K562 (cell line): ENCODE measurements at regions not wholly inside any gene's neighbourhood (a gene's known extent, or its start where the extent isn't known, plus 50 kb on each side); places are given as distances from the start of the nearest gene placed in this dataset.

Experiments used
- ATAC-seq: fragments of 200-7000 bp; cut with Tn5 transposase; 3 replicates; pipeline ENCODE4 v1.9.1; 2020; ENCODE audit warnings: moderate library complexity
- BruUV-seq: library from RNA; stranded (reverse); fragments of 400-500 nt; replicated peaks from 2 replicates; lab custom pipeline; 2021; lab: Mats Ljungman, UMichigan
- CTCF ChIA-PET: fragments of 300-600 bp; formaldehyde crosslinking; extraction: SDS; loops from one replicate; lab custom pipeline; 2021; ENCODE audit warnings: low intra/inter-chr PET ratio; lab: Yijun Ruan, JAX
- POLR2A ChIA-PET: fragments of 300-600, 350-650 bp; sonication (Branson Sonifier 250); formaldehyde crosslinking; extraction: SDS; loops from one replicate; lab custom pipeline; 2021; ENCODE audit warnings: antibody characterized with exemption, inconsistent platforms; lab: Yijun Ruan, JAX
- DNase-seq, 4 experiments: peaks; one replicate each; pipeline versions ENCODE4 v3.0.0 to v3.0.0-alpha.2; 2011 to 2018; ENCODE audit warnings: low spot score in 3 of 4, mixed read lengths in 3 of 4; ENCODE audit errors: extremely low read depth in 1 of 4
- FAIRE-seq: peaks from 2 replicates; lab custom pipeline; 2011; peaks lifted over from hg19 to GRCh38; lab: Jason Lieb, UNC
- H2AFZ ChIP-seq: 2 replicates; pipeline ENCODE4 v1.6.0; 2011; ENCODE audit warnings: low read depth, low read length, control low read depth, inconsistent platforms
- H3K27ac ChIP-seq: fragments of 200-600 bp; 3 replicates; pipeline ENCODE4 v1.8.0; 2011; ENCODE audit warnings: low read depth, mild to moderate bottlenecking, control low read depth, inconsistent platforms, low read length, moderate library complexity, mixed read lengths; ENCODE audit errors: extremely low read depth
- H3K27me3 ChIP-seq, 2 experiments: fragments of 300-600 bp in 1 of 2; 2 replicates in 1 of 2; 3 replicates in 1 of 2; pipeline versions ENCODE4 v1.6.0 to v1.8.0; 2011; ENCODE audit warnings: inconsistent platforms in 2 of 2, low read length in 2 of 2, mild to moderate bottlenecking in 1 of 2, mixed read lengths in 1 of 2, moderate library complexity in 1 of 2; ENCODE audit not compliant: control insufficient read depth in 2 of 2, insufficient read depth in 2 of 2
- H3K36me3 ChIP-seq: fragments of 300-600 bp; 3 replicates; pipeline ENCODE4 v1.8.0; 2011; ENCODE audit warnings: mild to moderate bottlenecking, low read length, inconsistent platforms; ENCODE audit not compliant: control insufficient read depth, insufficient read depth
- H3K4me1 ChIP-seq, 2 experiments: fragments of 200-600 bp in 1 of 2; replicated peaks in 1 of 2; 2 replicates in 1 of 2; 3 replicates in 1 of 2; pipeline versions ENCODE4 v1.5.1 to v1.8.0; 2011; ENCODE audit warnings: inconsistent platforms in 2 of 2, low read length in 2 of 2, mild to moderate bottlenecking in 1 of 2, mixed read lengths in 1 of 2, moderate library complexity in 1 of 2; ENCODE audit not compliant: control insufficient read depth in 2 of 2, insufficient read depth in 2 of 2
- H3K4me2 ChIP-seq: 2 replicates; pipeline ENCODE4 v1.6.1; 2011; ENCODE audit warnings: low read length, control low read depth, inconsistent platforms, mixed read lengths; ENCODE audit not compliant: insufficient read depth
- H3K4me3 ChIP-seq: fragments of 200-600 bp; sonication (generic), shearing (Covaris generic); 2 replicates; pipeline ENCODE4 v1.5.1; 2016; ENCODE audit warnings: control low read depth, inconsistent platforms
- H3K79me2 ChIP-seq: fragments of 200-600 bp; 3 replicates; pipeline ENCODE4 v1.8.0; 2011; ENCODE audit warnings: low read length, inconsistent platforms; ENCODE audit not compliant: control insufficient read depth, insufficient read depth
- H3K9ac ChIP-seq, 2 experiments: 2 replicates each; pipeline versions ENCODE4 v1.6.0 to v1.6.1; 2011; ENCODE audit warnings: low read depth in 2 of 2, low read length in 2 of 2, control low read depth in 1 of 2, inconsistent platforms in 1 of 2, mild to moderate bottlenecking in 1 of 2, mixed read lengths in 1 of 2; ENCODE audit not compliant: insufficient read depth in 1 of 2
- H3K9me1 ChIP-seq: one replicate; pipeline ENCODE4 v1.6.0; 2011; ENCODE audit warnings: inconsistent platforms, mild to moderate bottlenecking, low read length, moderate library complexity; ENCODE audit not compliant: control insufficient read depth, insufficient read depth
- H3K9me3 ChIP-seq: replicated peaks from 2 replicates; pipeline ENCODE4 v1.5.1; 2011; ENCODE audit warnings: low read depth, low read length, inconsistent platforms; ENCODE audit not compliant: control insufficient read depth, insufficient read depth
- H4K20me1 ChIP-seq: replicated peaks from 2 replicates; pipeline ENCODE4 v1.6.1; 2011; ENCODE audit warnings: low read length, inconsistent platforms, mixed read lengths; ENCODE audit not compliant: control insufficient read depth, insufficient read depth
- MYNN ChIP-seq, 2 experiments: sonication (generic); formaldehyde crosslinking in 1 of 2; IDR thresholded peaks; 2 replicates each; pipeline versions ENCODE4 v1.5.0 to v1.6.1; 2016 to 2020; ENCODE audit warnings: antibody characterized with exemption in 1 of 2, missing genetic modification reagents in 1 of 2
- PRPF4 ChIP-seq: fragments of 200-400 bp; formaldehyde crosslinking; IDR thresholded peaks from one replicate; pipeline ENCODE4 v1.6.1; 2017; ENCODE audit warnings: low read length, low read depth, mild to moderate bottlenecking; ENCODE audit not compliant: insufficient read depth, poor library complexity, severe bottlenecking
- PTRF ChIP-seq: fragments of 450-650 bp; IDR thresholded peaks from 2 replicates; pipeline ENCODE4 v1.6.1; 2016; ENCODE audit warnings: mild to moderate bottlenecking, missing genetic modification characterization, missing compliant biosample characterization
- SMARCA4 ChIP-seq: fragments of 450-650 bp; IDR thresholded peaks from 2 replicates; pipeline ENCODE4 v1.6.1; 2016
- YY1 ChIP-seq, 3 experiments: IDR thresholded peaks; 2 replicates each; pipeline ENCODE4 v1.6.1; 2011; ENCODE audit warnings: low read length in 2 of 3, mild to moderate bottlenecking in 2 of 3, moderate library complexity in 2 of 3, borderline replicate concordance in 1 of 3, control low read depth in 1 of 3, low read depth in 1 of 3; ENCODE audit not compliant: insufficient read depth in 3 of 3, insufficient replicate concordance in 2 of 3, control insufficient read depth in 1 of 3, insufficient read length in 1 of 3; ENCODE audit errors: extremely low read depth in 1 of 3
- ZNF124 ChIP-seq: sonication (generic); formaldehyde crosslinking; IDR thresholded peaks from 2 replicates; pipeline ENCODE4 v1.8.1; 2022; ENCODE audit warnings: missing genetic modification reagents
- ZNF431 ChIP-seq: sonication (generic); formaldehyde crosslinking; IDR thresholded peaks from 2 replicates; pipeline ENCODE4 v1.8.0; 2022; ENCODE audit warnings: mild to moderate bottlenecking, missing genetic modification reagents
- WGBS: fragments of 100-300 bp; shearing (Covaris generic); methylation state at CpG from one replicate; pipeline ENCODE4 v1.1.6; 2016; ENCODE audit warnings: low coverage, mixed read lengths; ENCODE audit not compliant: insufficient coverage; ENCODE audit errors: missing lambda C conversion rate; 5-methylcytosine and 5-hydroxymethylcytosine counted together
- in situ Hi-C: fragments of 300-500 bp; cut with MboI; formaldehyde crosslinking; loops from 4 replicates; pipeline ENCODE4 v1.15.0; 2018; ENCODE audit warnings: inconsistent platforms, mixed read lengths
- intact Hi-C: fragments of 100-400 bp; cut with micrococcal nuclease; formaldehyde crosslinking; loops from 2 replicates; pipeline ENCODE4 v1.14.2; 2022
- TF ChIP-seq, protein P1 (sequence below): fragments of 250-450 bp; sonication (Bioruptor Pico); IDR thresholded peaks from 2 replicates; pipeline ENCODE4 v1.8.0; 2021; ENCODE audit warnings: moderate library complexity, mild to moderate bottlenecking, inconsistent platforms
- TF ChIP-seq, protein P2 (sequence below): fragments of 250-450 bp; sonication (Bioruptor Pico); IDR thresholded peaks from 2 replicates; pipeline ENCODE4 v1.4.0; 2020; ENCODE audit warnings: mild to moderate bottlenecking, moderate library complexity, borderline replicate concordance

DNA sequence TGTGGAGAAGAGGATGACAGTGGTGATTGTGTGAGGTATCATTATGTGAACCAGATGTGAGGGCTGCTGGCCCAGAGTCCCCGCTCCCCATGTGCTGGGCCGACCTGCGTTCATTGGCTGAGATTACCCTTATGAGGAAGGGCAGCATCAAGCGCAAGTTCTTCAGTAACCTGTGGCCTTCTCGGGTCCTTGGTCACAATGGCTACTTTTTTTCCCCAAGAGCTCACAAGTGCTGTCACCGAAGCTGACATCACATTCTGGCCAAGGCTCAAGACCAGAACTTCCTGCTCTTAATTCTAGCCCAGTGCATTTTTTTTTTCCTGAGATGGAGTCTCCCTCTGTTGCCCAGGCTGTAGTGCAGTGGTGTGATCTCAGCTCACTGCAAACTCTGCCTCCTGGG is 262.9 kb downstream of the RHOU start:
- intact Hi-C loops (no loop called here), in situ Hi-C loops (no loop called here)
- Histone ChIP-seq H3K79me2 (no peaks in the 10 kb centered on the region), H2AFZ (no peak overlapping the region), H4K20me1 (no peaks in the 10 kb centered on the region), H3K4me3 (no peak overlapping the region), H3K4me2 (no peak overlapping the region), H3K9me3 (no peaks in the 10 kb centered on the region), H3K36me3 (no peaks in the 10 kb centered on the region), H3K9ac (no peak overlapping the region), H3K4me1 (peaks cover 1 to 6% of the 10 kb centered on the region in 2 experiments; a peak in 3 of 5 replicates), H3K27me3 (peaks cover 12 to 15% of the 10 kb centered on the region in 2 experiments), H3K9me1 (no peaks in the 10 kb centered on the region), H3K27ac (no peak overlapping the region)
- BruUV-seq: no TSS peak
- no peak for ATAC-seq
- ChIA-PET CTCF (no interaction called here), POLR2A (no interaction called here)
- no peak for TF ChIP-seq MYNN (IDR thresholded peaks at IDR 0.05)
- no peak for TF ChIP-seq MYNN (CRISPR knock-in tag; IDR thresholded peaks at IDR 0.05)
- no peak for TF ChIP-seq PRPF4
- TF ChIP-seq, protein P1, sequence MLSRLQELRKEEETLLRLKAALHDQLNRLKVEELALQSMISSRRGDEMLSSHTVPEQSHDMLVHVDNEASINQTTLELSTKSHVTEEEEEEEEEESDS (CRISPR knock-in tag): no peak
- no peak for TF ChIP-seq ZNF124
- no peak for TF ChIP-seq PTRF (tag)
- no peak for TF ChIP-seq SMARCA4
- no peak for TF ChIP-seq YY1 (IDR thresholded peaks at IDR 0.05; ENCODE audit: borderline replicate concordance in 1 of 3, control insufficient read depth in 1 of 3, extremely low read depth in 1 of 3, insufficient read depth in 3 of 3, insufficient read length in 1 of 3, insufficient replicate concordance in 2 of 3, low read depth in 1 of 3, low read length in 2 of 3)
- TF ChIP-seq, protein P2, sequence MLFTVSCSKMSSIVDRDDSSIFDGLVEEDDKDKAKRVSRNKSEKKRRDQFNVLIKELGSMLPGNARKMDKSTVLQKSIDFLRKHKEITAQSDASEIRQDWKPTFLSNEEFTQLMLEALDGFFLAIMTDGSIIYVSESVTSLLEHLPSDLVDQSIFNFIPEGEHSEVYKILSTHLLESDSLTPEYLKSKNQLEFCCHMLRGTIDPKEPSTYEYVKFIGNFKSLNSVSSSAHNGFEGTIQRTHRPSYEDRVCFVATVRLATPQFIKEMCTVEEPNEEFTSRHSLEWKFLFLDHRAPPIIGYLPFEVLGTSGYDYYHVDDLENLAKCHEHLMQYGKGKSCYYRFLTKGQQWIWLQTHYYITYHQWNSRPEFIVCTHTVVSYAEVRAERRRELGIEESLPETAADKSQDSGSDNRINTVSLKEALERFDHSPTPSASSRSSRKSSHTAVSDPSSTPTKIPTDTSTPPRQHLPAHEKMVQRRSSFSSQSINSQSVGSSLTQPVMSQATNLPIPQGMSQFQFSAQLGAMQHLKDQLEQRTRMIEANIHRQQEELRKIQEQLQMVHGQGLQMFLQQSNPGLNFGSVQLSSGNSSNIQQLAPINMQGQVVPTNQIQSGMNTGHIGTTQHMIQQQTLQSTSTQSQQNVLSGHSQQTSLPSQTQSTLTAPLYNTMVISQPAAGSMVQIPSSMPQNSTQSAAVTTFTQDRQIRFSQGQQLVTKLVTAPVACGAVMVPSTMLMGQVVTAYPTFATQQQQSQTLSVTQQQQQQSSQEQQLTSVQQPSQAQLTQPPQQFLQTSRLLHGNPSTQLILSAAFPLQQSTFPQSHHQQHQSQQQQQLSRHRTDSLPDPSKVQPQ (CRISPR knock-in tag): no peak
- TF ChIP-seq ZNF431 (CRISPR knock-in tag): no peak
- 4% methylated on average over 6 of the region's 6 CpGs for WGBS
- DNase-seq: no peak
- no peak for FAIRE-seq
